ENCODE measurements at regions not wholly inside any gene's neighbourhood (a gene's known extent, or its start where the extent isn't known, plus 50 kb on each side); places are given as distances from the start of the nearest gene placed in this dataset.

- H3K9me3 ChIP-seq (ENCODE audit: control insufficient read depth, insufficient read depth, low read length) = no peaks in the 10 kb centered on the region
- Mint-ChIP-seq H3K4me3 (no peak overlapping the region), H3K9me3 (peaks cover 3 to 9% of the 10 kb centered on the region in 2 donors), H3K36me3 (no peaks in the 10 kb centered on the region), H3K4me1 (no peaks in the 10 kb centered on the region), H3K27ac (no peak overlapping the region), H3K27me3 (ENCODE audit: low read depth in 2 of 2) (no peaks in the 10 kb centered on the region)
- H3K27me3 ChIP-seq (ENCODE audit: control insufficient read depth, insufficient read depth, low read length) = no peaks in the 10 kb centered on the region
- no peaks in the 10 kb centered on the region for H3K36me3 ChIP-seq (ENCODE audit: control insufficient read depth, insufficient read depth, low read length)
- 76% methylated on average over 4 of the region's 4 CpGs for WGBS (ENCODE audit: insufficient coverage)
- DNase-seq (no peak), ATAC-seq (no peak)
- TF ChIP-seq CTCF (IDR thresholded peaks at IDR 0.05) = no peak
- no peak overlapping the region for H3K4me3 ChIP-seq (ENCODE audit: low read length)
- intact Hi-C loops (cut with micrococcal nuclease) = no loop called here
- H3K4me1 ChIP-seq (ENCODE audit: control insufficient read depth, insufficient read depth, low read length) = no peaks in the 10 kb centered on the region
- no peak overlapping the region for H3K27ac ChIP-seq (ENCODE audit: low read length)
Observed at GRCh38 chr9:119026120-119026519, 343.1 kb downstream of the BRINP1 start.

- Mint-ChIP-seq H3K4me1 (no peaks in the 10 kb centered on the region), H3K36me3 (no peaks in the 10 kb centered on the region), H3K4me3 (no peak overlapping the region), H3K27ac (no peak overlapping the region), H3K27me3 (ENCODE audit: low read depth in 2 of 2) (no peaks in the 10 kb centered on the region), H3K9me3 (peaks cover 7 to 13% of the 10 kb centered on the region in 2 donors)
- Histone ChIP-seq H3K27ac (ENCODE audit: low read length) (no peak overlapping the region), H3K27me3 (ENCODE audit: control insufficient read depth, insufficient read depth, low read length) (no peaks in the 10 kb centered on the region), H3K4me3 (ENCODE audit: low read length) (no peak overlapping the region), H3K4me1 (ENCODE audit: control insufficient read depth, insufficient read depth, low read length) (no peaks in the 10 kb centered on the region), H3K9me3 (ENCODE audit: control insufficient read depth, insufficient read depth, low read length) (no peaks in the 10 kb centered on the region), H3K36me3 (ENCODE audit: control insufficient read depth, insufficient read depth, low read length) (no peaks in the 10 kb centered on the region)
- intact Hi-C loops (cut with micrococcal nuclease) = no loop called here
- WGBS (ENCODE audit: insufficient coverage) = 58% methylated on average over 6 of the region's 7 CpGs
- no peak for DNase-seq
- ATAC-seq = no peak
- no peak for TF ChIP-seq CTCF (IDR thresholded peaks at IDR 0.05)
Observed at GRCh38 chr9:119027901-119028699, 341.1 kb downstream of the BRINP1 start.

GRCh38 chr9:119029886-119030285 is 339.3 kb downstream of the BRINP1 start:
- ATAC-seq = no peak
- intact Hi-C loops (cut with micrococcal nuclease) = no loop called here

More at GRCh38 chr9:119029886-119030285, 339.3 kb downstream of the BRINP1 start:
- H3K27me3 ChIP-seq (ENCODE audit: control insufficient read depth, insufficient read depth, low read length) = no peaks in the 10 kb centered on the region
- Mint-ChIP-seq H3K27me3 (ENCODE audit: low read depth in 2 of 2) (no peaks in the 10 kb centered on the region), H3K4me1 (no peaks in the 10 kb centered on the region), H3K36me3 (no peaks in the 10 kb centered on the region), H3K9me3 (peaks cover 9 to 12% of the 10 kb centered on the region in 2 donors), H3K27ac (no peak overlapping the region), H3K4me3 (no peak overlapping the region)
- DNase-seq = no peak
- 86% methylated on average over 3 of the region's 5 CpGs for WGBS (ENCODE audit: insufficient coverage)
- H3K4me3 ChIP-seq (ENCODE audit: low read length) = no peak overlapping the region
- TF ChIP-seq CTCF (IDR thresholded peaks at IDR 0.05) = no peak
- no peaks in the 10 kb centered on the region for H3K9me3 ChIP-seq (ENCODE audit: control insufficient read depth, insufficient read depth, low read length)
- no peaks in the 10 kb centered on the region for H3K36me3 ChIP-seq (ENCODE audit: control insufficient read depth, insufficient read depth, low read length)
- no peaks in the 10 kb centered on the region for H3K4me1 ChIP-seq (ENCODE audit: control insufficient read depth, insufficient read depth, low read length)
- no peak overlapping the region for H3K27ac ChIP-seq (ENCODE audit: low read length)

Measured in natural killer cell (primary cell).